ENCODE measurements at regions not wholly inside any gene's neighbourhood (a gene's known extent, or its start where the extent isn't known, plus 50 kb on each side); places are given as distances from the start of the nearest gene placed in this dataset.

DNA sequence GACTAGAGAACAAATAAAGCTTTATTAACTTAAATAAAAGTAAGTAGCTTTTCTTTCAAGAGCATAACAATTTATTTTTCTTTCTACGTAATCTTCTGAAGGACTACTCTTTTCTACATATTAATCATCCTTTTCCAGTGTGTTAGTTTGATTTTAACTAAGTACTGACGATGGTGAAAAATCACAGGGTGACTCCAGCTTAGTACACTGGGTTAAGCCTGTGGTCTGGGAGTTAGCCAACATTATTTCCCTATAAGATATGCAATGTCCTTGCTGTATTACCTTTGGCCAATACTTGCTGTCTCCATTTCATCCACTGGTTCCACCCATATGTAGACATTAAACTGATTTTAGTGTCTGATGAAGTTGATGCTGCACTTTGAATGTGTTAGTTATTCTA is 508.6 kb upstream of the SUCLG2 start:
- TF ChIP-seq, protein P1, sequence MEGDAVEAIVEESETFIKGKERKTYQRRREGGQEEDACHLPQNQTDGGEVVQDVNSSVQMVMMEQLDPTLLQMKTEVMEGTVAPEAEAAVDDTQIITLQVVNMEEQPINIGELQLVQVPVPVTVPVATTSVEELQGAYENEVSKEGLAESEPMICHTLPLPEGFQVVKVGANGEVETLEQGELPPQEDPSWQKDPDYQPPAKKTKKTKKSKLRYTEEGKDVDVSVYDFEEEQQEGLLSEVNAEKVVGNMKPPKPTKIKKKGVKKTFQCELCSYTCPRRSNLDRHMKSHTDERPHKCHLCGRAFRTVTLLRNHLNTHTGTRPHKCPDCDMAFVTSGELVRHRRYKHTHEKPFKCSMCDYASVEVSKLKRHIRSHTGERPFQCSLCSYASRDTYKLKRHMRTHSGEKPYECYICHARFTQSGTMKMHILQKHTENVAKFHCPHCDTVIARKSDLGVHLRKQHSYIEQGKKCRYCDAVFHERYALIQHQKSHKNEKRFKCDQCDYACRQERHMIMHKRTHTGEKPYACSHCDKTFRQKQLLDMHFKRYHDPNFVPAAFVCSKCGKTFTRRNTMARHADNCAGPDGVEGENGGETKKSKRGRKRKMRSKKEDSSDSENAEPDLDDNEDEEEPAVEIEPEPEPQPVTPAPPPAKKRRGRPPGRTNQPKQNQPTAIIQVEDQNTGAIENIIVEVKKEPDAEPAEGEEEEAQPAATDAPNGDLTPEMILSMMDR (IDR thresholded peaks at IDR 0.05; ENCODE audit: insufficient read depth, low read depth, low read length) = no peak
- no peak for DNase-seq (ENCODE audit: low read depth)
- no peak overlapping the region for H3K4me3 ChIP-seq (ENCODE audit: low read depth, low read length)

DNA sequence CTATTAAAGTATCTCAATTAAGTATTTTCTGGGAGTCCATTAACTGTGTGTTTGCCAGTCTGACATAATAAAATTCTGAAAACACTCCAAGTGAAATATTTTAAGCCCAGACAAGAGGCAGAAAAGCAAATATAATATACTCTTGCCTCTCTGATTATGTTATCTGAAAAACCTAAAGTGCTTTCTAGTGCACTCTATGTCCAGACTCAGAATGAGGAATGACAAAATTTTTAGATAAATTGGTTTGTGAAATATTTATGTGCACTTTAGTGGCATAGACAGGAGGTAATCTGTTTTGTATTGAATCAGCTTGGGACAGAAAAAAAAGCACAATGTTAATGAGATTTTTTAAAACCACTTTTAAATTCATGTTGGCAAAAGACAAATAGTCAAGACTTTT is 508.2 kb upstream of the SUCLG2 start:
- TF ChIP-seq, protein P1 (IDR thresholded peaks at IDR 0.05; ENCODE audit: insufficient read depth, low read depth, low read length) = no peak
- no peak for DNase-seq (ENCODE audit: low read depth)
- H3K4me3 ChIP-seq (ENCODE audit: low read depth, low read length) = no peak overlapping the region

- no peak for DNase-seq (ENCODE audit: low read depth)
These were observed 496.9 kb upstream of the SUCLG2 start for GRCh38 chr3:68151359-68151758.

DNA sequence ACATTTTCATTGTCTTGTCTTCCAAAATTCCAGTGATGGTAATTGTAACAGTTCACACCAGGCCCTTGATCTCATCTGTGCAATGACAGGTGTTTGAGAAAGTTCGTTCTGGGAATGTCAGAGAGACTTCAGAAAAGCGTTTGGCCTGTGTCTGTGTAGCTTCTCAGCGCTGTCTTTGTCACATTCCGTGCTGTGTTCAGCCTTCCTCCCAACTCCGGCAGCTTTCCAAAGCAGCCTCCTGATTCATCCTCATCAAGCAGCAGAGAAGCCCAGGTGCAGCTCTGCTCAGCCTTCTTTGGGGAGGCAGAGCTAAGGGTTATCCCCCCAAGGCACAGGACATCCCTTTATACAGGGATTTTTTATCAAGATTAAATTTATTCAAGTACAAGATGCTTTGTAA is 494.0 kb upstream of the SUCLG2 start:
- TF ChIP-seq, protein P1 (IDR thresholded peaks at IDR 0.05; ENCODE audit: insufficient read depth, low read depth, low read length) = no peak
- no peak for DNase-seq (ENCODE audit: low read depth)
- H3K4me3 ChIP-seq (ENCODE audit: low read depth, low read length) = no peak overlapping the region

More at GRCh38 chr3:68151359-68151758, 496.9 kb upstream of the SUCLG2 start:
- TF ChIP-seq, protein P1 (IDR thresholded peaks at IDR 0.05; ENCODE audit: insufficient read depth, low read depth, low read length) = no peak
- no peak overlapping the region for H3K4me3 ChIP-seq (ENCODE audit: low read depth, low read length)

DNA sequence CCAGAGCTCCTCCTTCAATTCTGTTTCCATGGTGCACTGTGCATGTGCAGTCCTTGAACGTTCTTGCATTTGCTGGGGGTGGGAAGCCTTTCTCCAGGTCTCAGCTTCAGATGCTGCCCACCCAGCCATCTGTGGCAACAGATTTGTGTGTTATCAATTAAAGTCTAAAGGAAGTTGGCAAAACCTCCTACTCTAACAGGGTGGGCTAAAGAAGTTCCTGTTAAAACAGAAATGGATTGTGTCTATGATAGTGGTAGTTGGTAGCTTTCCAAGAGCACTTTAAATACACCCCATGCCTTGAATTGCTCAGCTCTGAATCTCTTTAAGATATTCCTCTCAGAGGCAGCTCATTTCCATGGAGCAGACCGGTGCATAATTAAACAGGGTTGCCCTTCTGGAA is 488.0 kb upstream of the SUCLG2 start:
- H3K4me3 ChIP-seq (ENCODE audit: low read depth, low read length) = no peak overlapping the region
- no peak for DNase-seq (ENCODE audit: low read depth)
- TF ChIP-seq, protein P1 (IDR thresholded peaks at IDR 0.05; ENCODE audit: insufficient read depth, low read depth, low read length) = no peak

- TF ChIP-seq, protein P1 (IDR thresholded peaks at IDR 0.05; ENCODE audit: insufficient read depth, low read depth, low read length) = no peak
- no peak for DNase-seq (ENCODE audit: low read depth)
- H3K4me3 ChIP-seq (ENCODE audit: low read depth, low read length) = no peak overlapping the region
These were observed 485.5 kb upstream of the SUCLG2 start for GRCh38 chr3:68139897-68140296.

DNA sequence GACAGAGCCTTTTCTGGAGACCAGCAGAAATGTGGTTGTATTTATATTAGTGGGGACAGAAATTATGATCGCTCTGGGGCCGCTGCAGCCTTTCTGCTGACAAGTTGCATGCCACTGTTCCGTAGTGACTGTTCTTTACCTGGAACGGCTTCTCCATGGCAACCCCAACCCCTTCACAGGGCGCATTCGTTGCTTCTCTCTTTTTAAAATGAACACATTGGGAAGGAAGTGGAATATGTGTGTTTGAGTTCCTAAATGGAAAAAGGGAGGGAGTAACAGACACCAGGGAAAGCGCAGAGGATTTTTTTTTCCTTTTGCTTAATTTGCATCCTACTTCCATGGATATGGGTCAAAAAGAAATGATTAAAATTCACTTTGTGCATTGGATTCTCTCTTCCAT is 482.0 kb upstream of the SUCLG2 start:
- no peak overlapping the region for H3K4me3 ChIP-seq (ENCODE audit: low read depth, low read length)
- TF ChIP-seq, protein P1 (IDR thresholded peaks at IDR 0.05; ENCODE audit: insufficient read depth, low read depth, low read length) = no peak

More for the DNA sequence above, 482.0 kb upstream of the SUCLG2 start:
- no peak for DNase-seq (ENCODE audit: low read depth)
